Neural progenitor cell (in vitro differentiated cells): ENCODE measurements at regions not wholly inside any gene's neighbourhood (a gene's known extent, or its start where the extent isn't known, plus 50 kb on each side); places are given as distances from the start of the nearest gene placed in this dataset.
A peak's percentile ranks its signal among the peaks of the same experiment; 100 is the strongest.

Source experiments
- DNase-seq: peaks from one replicate; pipeline ENCODE4 v3.0.0-alpha.2; 2016; ENCODE audit warnings: low spot score
- H2AFZ ChIP-seq: fragments of 200-600 bp; sonication (generic); replicated peaks from 2 replicates; pipeline ENCODE4 v1.6.1; 2016; ENCODE audit warnings: antibody characterized with exemption
- H3F3A ChIP-seq: fragments of 200-600 bp; sonication (generic); 2 replicates; pipeline ENCODE4 v1.6.1; 2016; ENCODE audit warnings: antibody characterized with exemption, low read depth
- H3K27ac ChIP-seq: fragments of 200-600 bp; sonication (generic); 2 replicates; pipeline ENCODE4 v1.5.1; 2016; ENCODE audit warnings: mild to moderate bottlenecking
- H3K27me3 ChIP-seq: fragments of 200-600 bp; sonication (generic); 2 replicates; pipeline ENCODE4 v1.6.1; 2016; ENCODE audit warnings: mild to moderate bottlenecking, moderate library complexity
- H3K36me3 ChIP-seq: fragments of 200-600 bp; sonication (generic); 2 replicates; pipeline ENCODE4 v1.5.1; 2016
- H3K4me1 ChIP-seq: fragments of 200-600 bp; sonication (generic); 2 replicates; pipeline ENCODE4 v1.6.1; 2016; ENCODE audit warnings: mixed run types
- H3K4me2 ChIP-seq: fragments of 200-600 bp; sonication (generic); 2 replicates; pipeline ENCODE4 v1.6.1; 2016
- H3K4me3 ChIP-seq: fragments of 200-600 bp; sonication (generic); 2 replicates; pipeline ENCODE4 v1.5.1; 2016
- H3K79me2 ChIP-seq: fragments of 200-600 bp; sonication (generic); 2 replicates; pipeline ENCODE4 v1.6.1; 2016; ENCODE audit warnings: low read depth
- H3K9ac ChIP-seq: fragments of 200-600 bp; sonication (generic); 2 replicates; pipeline ENCODE4 v1.6.1; 2016
- H3K9me3 ChIP-seq: fragments of 200-600 bp; sonication (generic); 2 replicates; pipeline ENCODE4 v1.5.1; 2016; ENCODE audit warnings: low read depth
- H4K20me1 ChIP-seq: fragments of 200-600 bp; sonication (generic); 2 replicates; pipeline ENCODE4 v1.6.1; 2016; ENCODE audit warnings: low read depth
- H3K27ac Mint-ChIP-seq: 3 replicates; pipeline ENCODE4 v1.8.0; 2021; ENCODE audit warnings: mixed read lengths
- H3K27me3 Mint-ChIP-seq: 2 replicates; pipeline ENCODE4 v1.8.0; 2022; ENCODE audit warnings: low read depth, mild to moderate bottlenecking, inconsistent platforms, moderate library complexity, mixed read lengths; ENCODE audit not compliant: insufficient read depth
- H3K36me3 Mint-ChIP-seq: 3 replicates; pipeline ENCODE4 v1.8.0; 2021; ENCODE audit warnings: mixed read lengths
- H3K4me1 Mint-ChIP-seq: 3 replicates; pipeline ENCODE4 v1.8.0; 2021; ENCODE audit warnings: mixed read lengths
- H3K4me3 Mint-ChIP-seq: 3 replicates; pipeline ENCODE4 v1.8.0; 2021; ENCODE audit warnings: mild to moderate bottlenecking, moderate library complexity, mixed read lengths
- H3K9me3 Mint-ChIP-seq: 3 replicates; pipeline ENCODE4 v1.8.0; 2020; ENCODE audit warnings: mixed read lengths
- CTCF ChIP-seq: fragments of 200-600 bp; sonication (generic); IDR thresholded peaks from 2 replicates; pipeline ENCODE4 v1.5.1; 2017; ENCODE audit warnings: antibody characterized with exemption, mild to moderate bottlenecking
- EZH2 ChIP-seq: fragments of 200-600 bp; sonication (generic); IDR thresholded peaks from 2 replicates; pipeline ENCODE4 v1.6.1; 2017; ENCODE audit warnings: antibody characterized with exemption, mild to moderate bottlenecking, moderate library complexity
- EZH2phosphoT487 ChIP-seq: fragments of 200-600 bp; sonication (generic); IDR thresholded peaks from 2 replicates; pipeline ENCODE4 v1.6.1; 2017; ENCODE audit warnings: antibody characterized with exemption

GRCh38 chr4:46648088-46648744 lies 258.3 kb upstream of the GABRA2 start:
- H3K4me1 Mint-ChIP-seq = no peaks in the 10 kb centered on the region
- no peak overlapping the region for H3K4me3 ChIP-seq
- H3K4me2 ChIP-seq = no peak overlapping the region
- no peaks in the 10 kb centered on the region for H3K4me1 ChIP-seq
- no peak overlapping the region for H3K9ac ChIP-seq
- peak overlapping the region; percentile 61 for H2AFZ ChIP-seq
- H3K27me3 Mint-ChIP-seq = no peaks in the 10 kb centered on the region
- H3K27ac Mint-ChIP-seq = no peak overlapping the region
- TF ChIP-seq EZH2phosphoT487 (no peak), EZH2 (no peak), CTCF (peak; percentile 75)
- H3K36me3 Mint-ChIP-seq = no peaks in the 10 kb centered on the region
- no peaks in the 10 kb centered on the region for H3K36me3 ChIP-seq
- no peaks in the 10 kb centered on the region for H3K79me2 ChIP-seq
- H3F3A ChIP-seq = no peaks in the 10 kb centered on the region
- H3K4me3 Mint-ChIP-seq = no peak overlapping the region
- DNase-seq = peak; percentile 73
- H3K9me3 Mint-ChIP-seq = peaks cover 3% of the 10 kb centered on the region
- no peak overlapping the region for H3K27ac ChIP-seq
- H3K9me3 ChIP-seq = no peaks in the 10 kb centered on the region
- H3K27me3 ChIP-seq = no peaks in the 10 kb centered on the region
- H4K20me1 ChIP-seq = no peaks in the 10 kb centered on the region

GRCh38 chr4:46645126-46645525 lies 255.2 kb upstream of the GABRA2 start:
- no peak overlapping the region for H3K4me3 ChIP-seq
- H3K4me3 Mint-ChIP-seq = no peak overlapping the region
- H3K27me3 Mint-ChIP-seq = peaks cover 2% of the 10 kb centered on the region
- no peaks in the 10 kb centered on the region for H3K4me1 ChIP-seq
- H3F3A ChIP-seq = no peaks in the 10 kb centered on the region
- no peak overlapping the region for H3K27ac ChIP-seq
- H3K27ac Mint-ChIP-seq = no peak overlapping the region
- H4K20me1 ChIP-seq = no peaks in the 10 kb centered on the region
- no peak for DNase-seq
- no peaks in the 10 kb centered on the region for H3K36me3 Mint-ChIP-seq
- no peak overlapping the region for H3K9ac ChIP-seq
- no peak overlapping the region for H2AFZ ChIP-seq
- TF ChIP-seq EZH2phosphoT487 (no peak), CTCF (no peak)
- no peaks in the 10 kb centered on the region for H3K4me1 Mint-ChIP-seq
- H3K9me3 ChIP-seq = no peaks in the 10 kb centered on the region
- no peak overlapping the region for H3K4me2 ChIP-seq
- H3K27me3 ChIP-seq = no peaks in the 10 kb centered on the region
- no peaks in the 10 kb centered on the region for H3K79me2 ChIP-seq
- H3K36me3 ChIP-seq = no peaks in the 10 kb centered on the region
- H3K9me3 Mint-ChIP-seq = peaks cover 3% of the 10 kb centered on the region
